H1 (cell line): ENCODE measurements at regions not wholly inside any gene's neighbourhood (a gene's known extent, or its start where the extent isn't known, plus 50 kb on each side); places are given as distances from the start of the nearest gene placed in this dataset.

ENCODE experiments used
- BACH1 ChIP-seq: IDR thresholded peaks from 2 replicates; pipeline ENCODE4 v1.6.1; 2012; ENCODE audit warnings: low read length, improper control_type of control experiment
- CTCF ChIP-seq, 3 experiments: IDR thresholded peaks; 1 replicate in 2 of 3; 2 replicates in 1 of 3; pipeline versions ENCODE4 v1.5.1 to v1.6.1; 2011; ENCODE audit warnings: low read length in 3 of 3, mild to moderate bottlenecking in 3 of 3, inconsistent platforms in 2 of 3, low read depth in 1 of 3, moderate library complexity in 1 of 3; ENCODE audit not compliant: insufficient read depth in 1 of 3; ENCODE audit errors: control extremely low read depth in 1 of 3
- EGR1 ChIP-seq: IDR thresholded peaks from 2 replicates; pipeline ENCODE4 v1.6.1; 2011; ENCODE audit warnings: low read depth, low read length, borderline replicate concordance
- EP300 ChIP-seq, 2 experiments: IDR thresholded peaks; 1 replicate in 1 of 2; 2 replicates in 1 of 2; pipeline ENCODE4 v1.6.1; 2011 to 2012; ENCODE audit warnings: low read depth in 2 of 2, low read length in 2 of 2, mild to moderate bottlenecking in 2 of 2, borderline replicate concordance in 1 of 2, inconsistent platforms in 1 of 2, moderate library complexity in 1 of 2
- EZH2 ChIP-seq: fragments of 200-600 bp; sonication (generic); IDR thresholded peaks from 2 replicates; pipeline ENCODE4 v1.7.1; 2012; ENCODE audit warnings: low read depth, mild to moderate bottlenecking, moderate library complexity, low read length, inconsistent platforms; ENCODE audit not compliant: severe bottlenecking
- FOSL1 ChIP-seq: IDR thresholded peaks from 2 replicates; pipeline ENCODE4 v1.6.1; 2011; ENCODE audit warnings: mild to moderate bottlenecking, low read depth, low read length, moderate library complexity; ENCODE audit not compliant: insufficient read depth
- POLR2A ChIP-seq, 2 experiments: IDR thresholded peaks; 1 replicate in 1 of 2; 2 replicates in 1 of 2; pipeline ENCODE4 v1.6.1; 2011; ENCODE audit warnings: low read depth in 2 of 2, low read length in 2 of 2, mild to moderate bottlenecking in 2 of 2; ENCODE audit errors: control extremely low read depth in 1 of 2
- YY1 ChIP-seq: IDR thresholded peaks from 2 replicates; pipeline ENCODE4 v1.6.1; 2011; ENCODE audit warnings: low read depth, mild to moderate bottlenecking, low read length

DNA sequence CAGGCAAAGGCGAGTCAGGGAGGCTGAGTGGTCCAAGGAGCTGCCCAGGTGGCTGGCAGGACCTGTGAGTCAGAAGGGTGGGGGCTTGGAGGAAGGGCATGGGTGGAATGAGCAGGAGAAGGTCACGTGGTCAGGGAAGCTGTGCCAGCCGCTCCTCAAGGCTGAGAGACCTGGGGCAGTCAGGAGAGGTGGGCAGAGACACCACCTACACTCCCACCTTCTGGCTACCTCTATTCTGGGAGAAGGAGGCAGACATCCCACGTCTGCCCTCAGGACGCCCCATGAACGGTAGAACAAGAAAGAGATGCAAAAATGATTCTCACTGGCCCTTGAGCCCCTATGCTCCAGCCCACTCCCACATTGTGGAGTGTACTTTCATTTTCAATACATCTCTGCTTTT lies 151.8 kb upstream of the RAB4A start:
- no peak for TF ChIP-seq POLR2A (IDR thresholded peaks at IDR 0.05; ENCODE audit: control extremely low read depth in 1 of 2, low read depth in 2 of 2, low read length in 2 of 2)
- no peak for TF ChIP-seq YY1
- no peak for TF ChIP-seq BACH1
- TF ChIP-seq CTCF (IDR thresholded peaks at IDR 0.05; ENCODE audit: control extremely low read depth in 1 of 3, insufficient read depth in 1 of 3, low read depth in 1 of 3, low read length in 3 of 3) = no peak
- TF ChIP-seq EZH2 = no peak
- no peak for TF ChIP-seq EP300 (IDR thresholded peaks at IDR 0.05; ENCODE audit: borderline replicate concordance in 1 of 2, low read depth in 2 of 2, low read length in 2 of 2)
- TF ChIP-seq EGR1 = no peak
- TF ChIP-seq FOSL1 = no peak
